ENCODE measurements at regions not wholly inside any gene's neighbourhood (a gene's known extent, or its start where the extent isn't known, plus 50 kb on each side); places are given as distances from the start of the nearest gene placed in this dataset.

- Mint-ChIP-seq H3K27me3 (ENCODE audit: low read depth, poor library complexity) (peaks cover 3% of the 10 kb centered on the region), H3K4me3 (no peak overlapping the region)
These were observed 322.4 kb downstream of the TNS1 start for GRCh38 chr2:217680381-217680780.

GRCh38 chr2:217673627-217674026 is 329.2 kb downstream of the TNS1 start:
- H3K4me1 Mint-ChIP-seq = peaks cover 3% of the 10 kb centered on the region
- no peak overlapping the region for H3K27ac Mint-ChIP-seq
- peaks cover 14% of the 10 kb centered on the region for H3K27me3 Mint-ChIP-seq (ENCODE audit: low read depth, poor library complexity)
- peaks cover 18% of the 10 kb centered on the region for H3K9me3 Mint-ChIP-seq
- no peak for TF ChIP-seq CTCF (IDR thresholded peaks at IDR 0.05)
- DNase-seq = no peak
- H3K4me3 Mint-ChIP-seq = no peak overlapping the region
- H3K36me3 Mint-ChIP-seq (ENCODE audit: low read depth) = peaks cover 9% of the 10 kb centered on the region

More at GRCh38 chr2:217680381-217680780, 322.4 kb downstream of the TNS1 start:
- H3K9me3 Mint-ChIP-seq = peaks cover 22% of the 10 kb centered on the region
- H3K4me1 Mint-ChIP-seq = peaks cover 17% of the 10 kb centered on the region
- peaks cover 16% of the 10 kb centered on the region for H3K36me3 Mint-ChIP-seq (ENCODE audit: low read depth)
- no peak overlapping the region for H3K27ac Mint-ChIP-seq
- no peak for DNase-seq
- TF ChIP-seq CTCF (IDR thresholded peaks at IDR 0.05) = no peak

GRCh38 chr2:217672472-217672871 is 330.3 kb downstream of the TNS1 start:
- no peak overlapping the region for H3K4me3 Mint-ChIP-seq
- peaks cover 3% of the 10 kb centered on the region for H3K4me1 Mint-ChIP-seq
- no peak overlapping the region for H3K27ac Mint-ChIP-seq
- no peak for DNase-seq
- TF ChIP-seq CTCF (IDR thresholded peaks at IDR 0.05) = no peak
- H3K36me3 Mint-ChIP-seq (ENCODE audit: low read depth) = peaks cover 8% of the 10 kb centered on the region
- peaks cover 12% of the 10 kb centered on the region for H3K9me3 Mint-ChIP-seq
- peaks cover 14% of the 10 kb centered on the region for H3K27me3 Mint-ChIP-seq (ENCODE audit: low read depth, poor library complexity)

GRCh38 chr2:217671871-217672270 is 330.9 kb downstream of the TNS1 start:
- H3K36me3 Mint-ChIP-seq (ENCODE audit: low read depth) = peaks cover 4% of the 10 kb centered on the region
- DNase-seq = no peak
- H3K4me3 Mint-ChIP-seq = no peak overlapping the region
- no peak for TF ChIP-seq CTCF (IDR thresholded peaks at IDR 0.05)
- peaks cover 3% of the 10 kb centered on the region for H3K4me1 Mint-ChIP-seq
- H3K27me3 Mint-ChIP-seq (ENCODE audit: low read depth, poor library complexity) = peaks cover 15% of the 10 kb centered on the region
- peaks cover 8% of the 10 kb centered on the region for H3K9me3 Mint-ChIP-seq
- no peak overlapping the region for H3K27ac Mint-ChIP-seq

GRCh38 chr2:217671075-217671474 is 331.7 kb downstream of the TNS1 start:
- TF ChIP-seq CTCF (IDR thresholded peaks at IDR 0.05) = no peak
- H3K27ac Mint-ChIP-seq = no peak overlapping the region
- peaks cover 3% of the 10 kb centered on the region for H3K4me1 Mint-ChIP-seq
- peaks cover 4% of the 10 kb centered on the region for H3K36me3 Mint-ChIP-seq (ENCODE audit: low read depth)
- no peak overlapping the region for H3K4me3 Mint-ChIP-seq
- peaks cover 8% of the 10 kb centered on the region for H3K9me3 Mint-ChIP-seq
- DNase-seq = no peak
- H3K27me3 Mint-ChIP-seq (ENCODE audit: low read depth, poor library complexity) = peaks cover 15% of the 10 kb centered on the region

- peaks cover 3% of the 10 kb centered on the region for H3K4me1 Mint-ChIP-seq
- H3K27me3 Mint-ChIP-seq (ENCODE audit: low read depth, poor library complexity) = peaks cover 15% of the 10 kb centered on the region
- no peak for TF ChIP-seq CTCF (IDR thresholded peaks at IDR 0.05)
- peaks cover 5% of the 10 kb centered on the region for H3K9me3 Mint-ChIP-seq
- DNase-seq = no peak
- peaks cover 4% of the 10 kb centered on the region for H3K36me3 Mint-ChIP-seq (ENCODE audit: low read depth)
- no peak overlapping the region for H3K4me3 Mint-ChIP-seq
- no peak overlapping the region for H3K27ac Mint-ChIP-seq
These were observed 333.0 kb downstream of the TNS1 start for GRCh38 chr2:217669831-217670230.

Measured in nephron progenitor cell (in vitro differentiated cells).